ENCODE measurements at regions not wholly inside any gene's neighbourhood (a gene's known extent, or its start where the extent isn't known, plus 50 kb on each side); places are given as distances from the start of the nearest gene placed in this dataset.

- TF ChIP-seq POLR2A (IDR thresholded peaks at IDR 0.05), result no peak
- TF ChIP-seq CTCF (IDR thresholded peaks at IDR 0.05), result no peak
Observed at GRCh38 chr12:60704171-60704914, 1108.5 kb downstream of the SLC16A7 start.
